Forelimb muscle (tissue), 1 donor: ENCODE measurements at regions not wholly inside any gene's neighbourhood (a gene's known extent, or its start where the extent isn't known, plus 50 kb on each side); places are given as distances from the start of the nearest gene placed in this dataset.

Experiments
- DNase-seq: peaks from one replicate; pipeline ENCODE4 v3.0.0-alpha.2; 2013; ENCODE audit warnings: low read depth

GRCh38 chr6:108751851-108752732 lies 96.1 kb upstream of the ARMC2 start:
- no peak for DNase-seq

- no peak for DNase-seq
Measured at GRCh38 chr6:108752733-108753590, 95.3 kb upstream of the ARMC2 start.

- DNase-seq, result no peak
Measured at GRCh38 chr6:108755257-108756240, 92.7 kb upstream of the ARMC2 start.

- DNase-seq, result no peak
Measured at GRCh38 chr6:108757357-108757756, 90.9 kb upstream of the ARMC2 start.

GRCh38 chr6:108758884-108759283 lies 89.3 kb upstream of the ARMC2 start:
- DNase-seq, result no peak

- no peak for DNase-seq
Measured at GRCh38 chr6:108760126-108761050, 87.8 kb upstream of the ARMC2 start.

- no peak for DNase-seq
Measured at GRCh38 chr6:108762394-108762793, 85.8 kb upstream of the ARMC2 start.

GRCh38 chr6:108763931-108764579 lies 84.2 kb upstream of the ARMC2 start:
- no peak for DNase-seq

DNA sequence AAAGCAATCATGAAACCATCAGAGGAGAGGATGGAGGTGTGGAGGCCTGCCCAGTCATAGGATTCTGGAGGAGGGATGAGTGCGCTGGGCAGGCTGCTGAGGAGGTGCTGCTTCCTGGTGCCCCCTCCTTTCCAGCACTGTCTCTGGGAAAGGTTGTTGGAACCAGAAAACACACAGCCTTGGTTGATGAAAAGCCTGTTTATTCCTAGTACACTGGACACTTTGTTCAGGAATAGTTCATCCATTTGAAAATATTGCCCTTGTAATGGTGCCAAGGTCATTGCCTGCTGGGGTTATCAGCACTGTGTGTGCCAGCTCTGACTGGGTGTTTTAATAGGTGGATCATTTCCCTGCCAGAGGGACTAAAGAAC lies 83.7 kb upstream of the ARMC2 start:
- DNase-seq, result no peak

- no peak for DNase-seq
Measured at GRCh38 chr6:108765495-108765894, 82.7 kb upstream of the ARMC2 start.

GRCh38 chr6:108766419-108766818 lies 81.8 kb upstream of the ARMC2 start:
- DNase-seq, result no peak

DNA sequence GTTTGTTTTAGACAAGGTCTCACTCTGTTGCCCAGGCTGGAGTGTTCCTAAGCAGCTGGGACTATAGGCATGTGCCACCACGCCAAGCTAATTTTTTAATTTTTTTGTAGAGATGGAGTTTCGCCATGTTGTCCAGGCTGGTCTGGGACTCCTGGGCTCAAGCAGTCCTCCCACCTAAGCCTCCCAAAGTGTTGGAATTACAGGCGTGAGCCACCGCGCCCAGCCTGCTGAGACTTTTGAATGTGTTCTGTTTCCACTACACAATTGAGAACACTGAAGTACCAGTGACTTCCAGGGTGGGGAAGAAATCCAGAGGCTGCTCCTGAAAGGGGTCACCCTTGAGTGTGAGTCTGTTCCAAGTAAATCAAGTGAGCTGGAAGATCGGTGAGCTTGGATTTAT lies 81.3 kb upstream of the ARMC2 start:
- DNase-seq, result no peak

- no peak for DNase-seq
Measured at GRCh38 chr6:108767418-108768165, 80.6 kb upstream of the ARMC2 start.

DNA sequence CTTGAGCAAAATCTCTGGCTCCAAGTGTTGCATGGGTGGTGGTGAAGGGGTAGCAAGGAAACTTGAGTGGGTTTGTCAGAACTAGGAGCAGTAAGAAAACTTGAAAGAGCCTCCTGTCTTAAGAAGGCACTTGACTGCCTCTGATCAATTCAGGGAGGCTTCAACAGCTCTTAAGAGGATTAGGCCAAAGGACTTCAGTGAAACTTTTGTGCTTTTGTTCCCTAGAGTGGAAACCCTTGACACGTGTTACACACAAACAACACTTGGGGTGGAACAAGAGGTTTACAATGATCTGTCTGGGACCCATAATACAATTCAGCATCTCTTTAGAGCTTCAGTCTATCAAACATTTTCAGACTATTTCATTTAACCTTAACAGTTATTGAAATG lies 80.1 kb upstream of the ARMC2 start:
- no peak for DNase-seq

DNA sequence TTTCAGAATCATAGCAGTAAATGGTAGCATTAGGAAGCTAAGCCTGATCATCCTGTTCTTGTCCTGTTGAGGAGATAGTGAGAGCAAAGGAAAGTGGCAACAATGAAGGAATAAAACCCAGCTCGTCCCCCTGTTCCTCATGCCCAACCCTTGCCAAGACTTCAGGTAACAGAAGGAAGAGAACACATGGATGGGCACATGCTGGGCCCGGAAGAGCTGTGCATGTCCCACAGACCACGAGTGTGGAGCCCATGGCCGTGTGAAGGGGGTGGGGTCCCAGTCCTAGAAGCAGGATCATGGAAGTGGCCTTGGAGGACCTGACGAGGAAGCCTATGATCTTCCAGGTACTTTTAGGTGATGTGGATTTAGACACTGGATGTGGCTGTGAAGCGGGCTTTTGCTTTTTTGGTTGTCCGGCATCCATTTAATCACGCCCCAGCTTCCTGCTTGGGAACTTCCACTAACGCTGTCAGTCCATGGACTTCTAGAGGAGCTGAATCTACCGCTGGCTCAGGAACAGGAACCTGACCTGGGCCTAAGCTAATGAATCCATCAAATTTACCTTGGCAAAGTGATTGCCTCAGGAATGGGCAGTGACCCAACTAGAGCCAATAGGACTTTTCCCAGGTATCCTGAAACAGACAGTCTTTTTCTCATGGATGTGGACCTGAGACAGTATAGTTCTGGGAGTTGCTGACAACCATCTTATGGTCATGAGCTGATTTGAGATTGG lies 79.3 kb upstream of the ARMC2 start:
- DNase-seq, result no peak

- DNase-seq, result no peak
Measured at GRCh38 chr6:108771421-108771820, 76.8 kb upstream of the ARMC2 start.

- DNase-seq, result no peak
Measured at GRCh38 chr6:108774555-108774954, 73.7 kb upstream of the ARMC2 start.

DNA sequence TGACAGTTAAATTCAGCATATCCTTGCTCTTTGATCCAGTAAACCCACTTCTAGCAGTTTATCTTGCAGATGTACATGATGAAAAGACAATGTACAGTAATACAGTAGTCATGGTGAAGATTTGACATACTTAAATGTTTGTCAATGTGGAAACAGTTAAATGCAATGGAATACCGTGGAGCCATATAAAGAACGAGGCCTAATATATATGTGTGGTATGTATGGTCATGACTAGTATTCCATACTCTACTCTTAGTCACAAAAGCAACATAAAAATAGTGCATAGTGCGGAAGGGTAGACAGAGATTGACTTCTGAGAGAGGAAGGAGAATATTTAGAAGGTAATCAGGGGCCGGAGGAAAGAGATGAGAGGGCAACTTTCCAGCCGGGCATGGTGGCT lies 70.7 kb upstream of the ARMC2 start:
- no peak for DNase-seq
